Neural crest cell (in vitro differentiated cells): ENCODE measurements at regions not wholly inside any gene's neighbourhood (a gene's known extent, or its start where the extent isn't known, plus 50 kb on each side); places are given as distances from the start of the nearest gene placed in this dataset.

ENCODE experiments used
- DNase-seq: peaks from one replicate; pipeline ENCODE4 v3.0.0; 2021; ENCODE audit warnings: low read depth, mixed read lengths, low spot score
- H3K27ac Mint-ChIP-seq: one replicate; pipeline ENCODE4 v1.8.0; 2021; ENCODE audit warnings: mild to moderate bottlenecking, mixed read lengths; ENCODE audit not compliant: unreplicated experiment
- H3K27me3 Mint-ChIP-seq: 2 replicates; pipeline ENCODE4 v1.8.0; 2021; ENCODE audit warnings: low read depth, mild to moderate bottlenecking, mixed read lengths
- H3K36me3 Mint-ChIP-seq: 2 replicates; pipeline ENCODE4 v1.8.0; 2021; ENCODE audit warnings: low read depth, mild to moderate bottlenecking, mixed read lengths
- H3K4me1 Mint-ChIP-seq: 2 replicates; pipeline ENCODE4 v1.8.0; 2021; ENCODE audit warnings: mixed read lengths
- H3K4me3 Mint-ChIP-seq: one replicate; pipeline ENCODE4 v1.8.0; 2021; ENCODE audit warnings: mild to moderate bottlenecking, mixed read lengths
- H3K9me3 Mint-ChIP-seq: 2 replicates; pipeline ENCODE4 v1.8.0; 2021; ENCODE audit warnings: mixed read lengths
- TF ChIP-seq, protein P1 (sequence below): fragments of 200-600 bp; sonication (generic); conservative IDR thresholded peaks from 2 replicates; pipeline ENCODE4 v1.5.0; 2021; ENCODE audit warnings: antibody characterized with exemption, mild to moderate bottlenecking

DNA sequence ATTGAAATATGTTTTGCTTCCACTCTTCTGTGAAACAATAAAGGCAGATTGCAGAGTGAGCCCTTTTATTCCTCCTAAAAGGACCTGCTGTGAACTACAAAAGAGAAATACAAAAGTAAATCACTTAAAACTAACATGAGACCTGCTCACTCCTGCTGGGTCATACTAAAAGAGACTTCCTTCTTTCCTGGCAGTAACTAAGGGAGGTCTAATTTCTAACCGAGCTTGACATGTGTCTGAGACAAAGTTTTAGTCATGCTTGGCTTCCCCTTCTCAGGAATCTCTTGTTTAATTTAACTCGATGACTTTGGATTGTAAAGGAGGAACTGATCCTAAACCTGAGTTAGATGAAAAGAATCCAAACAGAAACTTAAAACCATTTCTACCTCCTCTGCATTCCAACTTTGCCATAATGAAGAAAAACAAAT, 86.4 kb upstream of the CDH6 start:
- H3K27me3 Mint-ChIP-seq, result peaks cover 16% of the 10 kb centered on the region
- H3K4me1 Mint-ChIP-seq, result peaks cover 36% of the 10 kb centered on the region
- H3K4me3 Mint-ChIP-seq, result no peak overlapping the region
- TF ChIP-seq, protein P1, sequence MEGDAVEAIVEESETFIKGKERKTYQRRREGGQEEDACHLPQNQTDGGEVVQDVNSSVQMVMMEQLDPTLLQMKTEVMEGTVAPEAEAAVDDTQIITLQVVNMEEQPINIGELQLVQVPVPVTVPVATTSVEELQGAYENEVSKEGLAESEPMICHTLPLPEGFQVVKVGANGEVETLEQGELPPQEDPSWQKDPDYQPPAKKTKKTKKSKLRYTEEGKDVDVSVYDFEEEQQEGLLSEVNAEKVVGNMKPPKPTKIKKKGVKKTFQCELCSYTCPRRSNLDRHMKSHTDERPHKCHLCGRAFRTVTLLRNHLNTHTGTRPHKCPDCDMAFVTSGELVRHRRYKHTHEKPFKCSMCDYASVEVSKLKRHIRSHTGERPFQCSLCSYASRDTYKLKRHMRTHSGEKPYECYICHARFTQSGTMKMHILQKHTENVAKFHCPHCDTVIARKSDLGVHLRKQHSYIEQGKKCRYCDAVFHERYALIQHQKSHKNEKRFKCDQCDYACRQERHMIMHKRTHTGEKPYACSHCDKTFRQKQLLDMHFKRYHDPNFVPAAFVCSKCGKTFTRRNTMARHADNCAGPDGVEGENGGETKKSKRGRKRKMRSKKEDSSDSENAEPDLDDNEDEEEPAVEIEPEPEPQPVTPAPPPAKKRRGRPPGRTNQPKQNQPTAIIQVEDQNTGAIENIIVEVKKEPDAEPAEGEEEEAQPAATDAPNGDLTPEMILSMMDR, result no peak
- no peak overlapping the region for H3K27ac Mint-ChIP-seq
- H3K36me3 Mint-ChIP-seq, result peaks cover 3% of the 10 kb centered on the region
- peaks cover 4% of the 10 kb centered on the region for H3K9me3 Mint-ChIP-seq
- DNase-seq, result no peak

DNA sequence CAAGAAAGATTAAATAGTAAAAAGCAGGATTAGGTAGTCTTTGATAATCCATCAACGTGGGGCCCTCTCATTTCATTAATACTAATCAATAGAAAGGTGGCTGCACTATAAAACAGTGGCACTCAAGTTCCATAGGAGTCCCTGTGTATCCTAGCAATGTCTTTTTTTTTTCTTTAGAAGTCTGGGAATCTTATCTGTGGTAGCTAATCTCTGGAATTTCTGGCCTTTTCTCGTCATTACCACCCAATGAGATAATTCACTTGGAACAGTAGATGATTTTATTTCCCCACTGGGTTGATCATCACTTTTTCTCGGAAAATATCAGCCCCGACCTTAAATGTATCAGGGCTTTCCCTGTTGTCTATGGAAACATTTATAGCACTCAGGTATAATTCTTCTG, 86.8 kb upstream of the CDH6 start:
- no peak overlapping the region for H3K27ac Mint-ChIP-seq
- peaks cover 36% of the 10 kb centered on the region for H3K4me1 Mint-ChIP-seq
- peaks cover 4% of the 10 kb centered on the region for H3K9me3 Mint-ChIP-seq
- no peak for DNase-seq
- peaks cover 12% of the 10 kb centered on the region for H3K27me3 Mint-ChIP-seq
- TF ChIP-seq, protein P1, result no peak
- peaks cover 3% of the 10 kb centered on the region for H3K36me3 Mint-ChIP-seq
- no peak overlapping the region for H3K4me3 Mint-ChIP-seq

DNA sequence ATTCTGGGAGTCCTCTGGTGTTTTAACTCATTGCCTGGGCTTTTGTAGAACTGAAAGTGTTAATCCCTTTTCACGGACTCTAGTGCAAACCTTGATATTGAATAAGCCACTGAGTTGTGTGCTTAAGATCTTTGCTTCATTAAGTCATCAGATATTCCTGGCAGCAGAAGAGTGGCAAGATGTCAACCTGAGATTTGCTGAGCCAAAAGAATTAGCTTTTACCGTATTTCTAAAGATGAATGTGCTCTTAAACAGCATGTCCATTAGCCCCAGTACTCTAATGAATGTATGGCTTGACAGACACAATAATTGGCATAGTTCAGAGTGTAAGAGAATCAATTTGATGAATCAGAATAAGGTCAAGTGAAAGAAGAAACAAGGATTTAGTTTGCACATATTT, 87.2 kb upstream of the CDH6 start:
- peaks cover 3% of the 10 kb centered on the region for H3K36me3 Mint-ChIP-seq
- TF ChIP-seq, protein P1, result no peak
- H3K4me3 Mint-ChIP-seq, result no peak overlapping the region
- H3K9me3 Mint-ChIP-seq, result peaks cover 4% of the 10 kb centered on the region
- DNase-seq, result no peak
- H3K4me1 Mint-ChIP-seq, result peaks cover 36% of the 10 kb centered on the region
- H3K27ac Mint-ChIP-seq, result no peak overlapping the region
- H3K27me3 Mint-ChIP-seq, result peaks cover 9% of the 10 kb centered on the region

DNA sequence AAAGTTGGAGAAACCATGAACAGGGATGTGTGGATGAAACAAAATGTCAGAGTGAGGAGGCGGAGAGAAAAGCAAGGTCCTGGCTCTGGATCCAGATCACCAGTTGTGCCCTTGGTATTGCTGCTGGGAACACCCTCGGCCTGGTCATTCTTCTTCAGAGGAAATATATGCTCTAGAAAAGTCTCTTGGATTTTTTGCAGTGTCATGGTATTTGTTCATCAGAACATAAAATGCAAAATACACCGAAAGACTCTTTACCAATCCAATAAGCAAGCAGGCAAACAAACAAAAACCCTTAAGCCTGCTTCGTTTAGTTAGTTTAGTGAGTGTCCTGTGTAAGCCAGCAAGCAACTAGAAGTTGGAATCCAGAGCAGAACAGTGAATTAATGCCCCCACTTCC, 88.7 kb upstream of the CDH6 start:
- H3K27me3 Mint-ChIP-seq, result peaks cover 10% of the 10 kb centered on the region
- DNase-seq, result no peak
- no peak overlapping the region for H3K4me3 Mint-ChIP-seq
- H3K36me3 Mint-ChIP-seq, result peaks cover 3% of the 10 kb centered on the region
- H3K9me3 Mint-ChIP-seq, result peaks cover 4% of the 10 kb centered on the region
- peaks cover 36% of the 10 kb centered on the region for H3K4me1 Mint-ChIP-seq
- no peak overlapping the region for H3K27ac Mint-ChIP-seq
- TF ChIP-seq, protein P1, result no peak

DNA sequence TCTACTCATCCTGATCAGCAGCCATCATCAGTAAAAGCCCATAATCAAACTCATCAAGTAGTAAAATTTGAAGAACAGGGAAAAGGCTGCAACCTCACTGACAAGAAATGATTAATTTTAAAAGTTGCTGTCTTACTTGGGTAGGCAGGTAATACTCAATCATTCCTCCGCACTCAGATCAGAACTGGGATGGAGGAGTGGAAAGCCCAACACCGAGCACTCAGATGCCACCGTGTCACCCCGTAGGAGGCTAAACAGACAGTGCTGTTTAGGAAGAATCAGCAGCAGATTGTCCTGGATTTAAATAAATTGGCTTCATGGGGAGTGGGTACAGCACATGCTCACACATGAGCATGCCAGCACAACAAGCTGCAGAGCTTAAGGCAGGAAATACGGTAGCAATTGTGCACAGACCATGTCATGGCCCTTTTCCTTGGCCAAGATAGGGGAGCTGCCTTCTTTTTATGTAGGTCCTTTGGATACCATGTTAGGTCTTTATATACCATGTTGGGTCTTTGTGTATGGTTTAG, 92.6 kb upstream of the CDH6 start:
- Mint-ChIP-seq H3K27ac (no peak overlapping the region), H3K4me3 (no peak overlapping the region), H3K4me1 (peaks cover 6% of the 10 kb centered on the region), H3K27me3 (peaks cover 8% of the 10 kb centered on the region), H3K9me3 (no peaks in the 10 kb centered on the region), H3K36me3 (no peaks in the 10 kb centered on the region)
- DNase-seq, result no peak
- TF ChIP-seq, protein P1, result no peak
